ENCODE measurements at regions not wholly inside any gene's neighbourhood (a gene's known extent, or its start where the extent isn't known, plus 50 kb on each side); places are given as distances from the start of the nearest gene placed in this dataset.

GRCh38 chr13:87208636-87209035 is 462.5 kb upstream of the SLITRK5 start:
- TF ChIP-seq CTCF (conservative IDR thresholded peaks at IDR 0.05) (no peak), ZFX (IDR thresholded peaks at IDR 0.05) (no peak)
